DND-41 (cell line): ENCODE measurements at regions not wholly inside any gene's neighbourhood (a gene's known extent, or its start where the extent isn't known, plus 50 kb on each side); places are given as distances from the start of the nearest gene placed in this dataset.

ENCODE experiments used
- ATAC-seq: fragments of 200-7000 bp; cut with Tn5 transposase; 3 replicates; pipeline ENCODE4 v1.9.1; 2021; ENCODE audit warnings: low read depth; ENCODE audit not compliant: insufficient read depth
- DNase-seq: peaks from one replicate; pipeline ENCODE4 v3.0.0-alpha.2; 2020
- H2AFZ ChIP-seq: 2 replicates; pipeline ENCODE4 v1.6.0; 2012; ENCODE audit warnings: low read depth, low read length
- H3K27ac ChIP-seq: 2 replicates; pipeline ENCODE4 v1.5.1; 2012; ENCODE audit warnings: low read length, inconsistent platforms
- H3K27me3 ChIP-seq: fragments of 200-600 bp; sonication (generic); 2 replicates; pipeline ENCODE4 v1.6.0; 2012; ENCODE audit warnings: low read length, mild to moderate bottlenecking, inconsistent platforms; ENCODE audit not compliant: insufficient read depth, poor library complexity
- H3K36me3 ChIP-seq: 2 replicates; pipeline ENCODE4 v1.5.1; 2012; ENCODE audit warnings: low read length, inconsistent platforms; ENCODE audit not compliant: insufficient read depth
- H3K4me1 ChIP-seq: 2 replicates; pipeline ENCODE4 v1.5.1; 2012; ENCODE audit warnings: mild to moderate bottlenecking, low read length; ENCODE audit not compliant: insufficient read depth
- H3K4me2 ChIP-seq: 2 replicates; pipeline ENCODE4 v1.6.0; 2012; ENCODE audit warnings: mild to moderate bottlenecking, moderate library complexity, low read length, inconsistent platforms; ENCODE audit not compliant: insufficient read depth
- H3K4me3 ChIP-seq, 2 experiments: fragments of 200-600 bp in 1 of 2; shearing (Covaris generic) in 1 of 2; 2 replicates each; pipeline ENCODE4 v1.5.1; 2012 to 2016; ENCODE audit warnings: inconsistent platforms in 2 of 2, low read length in 2 of 2, mild to moderate bottlenecking in 2 of 2, low read depth in 1 of 2, moderate library complexity in 1 of 2
- H3K79me2 ChIP-seq: 2 replicates; pipeline ENCODE4 v1.6.0; 2012; ENCODE audit warnings: low read length, inconsistent platforms; ENCODE audit not compliant: insufficient read depth
- H3K9ac ChIP-seq: 2 replicates; pipeline ENCODE4 v1.6.0; 2012; ENCODE audit warnings: low read depth, mild to moderate bottlenecking, inconsistent platforms, low read length, moderate library complexity
- H3K9me3 ChIP-seq: 2 replicates; pipeline ENCODE4 v1.5.1; 2012; ENCODE audit warnings: low read length, moderate library complexity, mild to moderate bottlenecking, inconsistent platforms; ENCODE audit not compliant: insufficient read depth, severe bottlenecking
- H4K20me1 ChIP-seq: 2 replicates; pipeline ENCODE4 v1.6.0; 2012; ENCODE audit warnings: low read length; ENCODE audit not compliant: insufficient read depth
- CTCF ChIP-seq: IDR thresholded peaks from 2 replicates; pipeline ENCODE4 v1.5.1; 2012; ENCODE audit warnings: borderline replicate concordance, low read length, moderate library complexity, mild to moderate bottlenecking; ENCODE audit not compliant: poor library complexity, severe bottlenecking; ENCODE audit errors: extremely low read depth
- EZH2 ChIP-seq: IDR thresholded peaks from 3 replicates; pipeline ENCODE4 v1.6.1; 2012; ENCODE audit warnings: borderline replicate concordance, low read depth, mild to moderate bottlenecking, moderate library complexity, low read length, inconsistent platforms; ENCODE audit not compliant: severe bottlenecking

GRCh38 chr18:24817587-24818371 is 357.3 kb downstream of the HRH4 start:
- DNase-seq (no peak), ATAC-seq (no peak)
- Histone ChIP-seq H2AFZ (no peak overlapping the region), H3K4me2 (no peak overlapping the region), H3K4me3 (no peak overlapping the region), H3K36me3 (no peaks in the 10 kb centered on the region), H3K9ac (no peak overlapping the region), H3K27me3 (no peaks in the 10 kb centered on the region), H3K4me1 (no peaks in the 10 kb centered on the region), H3K27ac (no peak overlapping the region), H3K9me3 (no peaks in the 10 kb centered on the region), H4K20me1 (no peaks in the 10 kb centered on the region), H3K79me2 (no peaks in the 10 kb centered on the region)
- TF ChIP-seq EZH2 (no peak), CTCF (no peak)

GRCh38 chr18:24818441-24818840 is 358.0 kb downstream of the HRH4 start:
- Histone ChIP-seq H3K79me2 (no peaks in the 10 kb centered on the region), H4K20me1 (no peaks in the 10 kb centered on the region)
- no peak for DNase-seq

GRCh38 chr18:24819141-24819890 is 358.9 kb downstream of the HRH4 start:
- TF ChIP-seq EZH2 (no peak), CTCF (no peak)
- H3K9me3 ChIP-seq: no peaks in the 10 kb centered on the region

More at GRCh38 chr18:24818441-24818840, 358.0 kb downstream of the HRH4 start:
- H3K36me3 ChIP-seq: no peaks in the 10 kb centered on the region
- H3K4me3 ChIP-seq: no peak overlapping the region
- no peaks in the 10 kb centered on the region for H3K9me3 ChIP-seq
- H3K9ac ChIP-seq: no peak overlapping the region
- ATAC-seq: no peak
- no peak overlapping the region for H3K4me2 ChIP-seq
- TF ChIP-seq EZH2 (no peak), CTCF (no peak)
- H3K27ac ChIP-seq: no peak overlapping the region
- H3K27me3 ChIP-seq: no peaks in the 10 kb centered on the region
- no peak overlapping the region for H2AFZ ChIP-seq
- no peaks in the 10 kb centered on the region for H3K4me1 ChIP-seq

More at GRCh38 chr18:24819141-24819890, 358.9 kb downstream of the HRH4 start:
- no peak overlapping the region for H3K9ac ChIP-seq
- no peaks in the 10 kb centered on the region for H3K4me1 ChIP-seq
- no peak for DNase-seq
- no peak overlapping the region for H2AFZ ChIP-seq
- no peak overlapping the region for H3K4me3 ChIP-seq
- no peak overlapping the region for H3K27ac ChIP-seq
- no peak overlapping the region for H3K4me2 ChIP-seq
- no peaks in the 10 kb centered on the region for H3K27me3 ChIP-seq
- no peak for ATAC-seq
- H3K36me3 ChIP-seq: no peaks in the 10 kb centered on the region
- no peaks in the 10 kb centered on the region for H4K20me1 ChIP-seq
- H3K79me2 ChIP-seq: no peaks in the 10 kb centered on the region
